ENCODE measurements at regions not wholly inside any gene's neighbourhood (a gene's known extent, or its start where the extent isn't known, plus 50 kb on each side); places are given as distances from the start of the nearest gene placed in this dataset.

GRCh38 chr5:67377631-67378030 is 181.0 kb upstream of the CD180 start:
- H3K9me3 ChIP-seq (replicated peaks in 1 of 2; ENCODE audit: control insufficient read depth in 2 of 2, insufficient read depth in 1 of 2, low read depth in 1 of 2, low read length in 2 of 2): peaks cover 3 to 12% of the 10 kb centered on the region in 2 donors
- H3K9ac ChIP-seq (ENCODE audit: low read depth, low read length, poor library complexity): no peak overlapping the region
- H3K36me3 ChIP-seq (replicated peaks in 1 of 2; ENCODE audit: control insufficient read depth in 2 of 2, insufficient read depth in 2 of 2, low read length in 2 of 2): no peaks in the 10 kb centered on the region
- no peak overlapping the region for H4K8ac ChIP-seq (ENCODE audit: low read depth, low read length)
- H3K14ac ChIP-seq (ENCODE audit: low read length): no peak overlapping the region
- no CpG with 5 or more reads among the region's 4 CpGs for WGBS, 2 donors (ENCODE audit: extremely low coverage in 2 of 2, insufficient read length in 2 of 2, insufficient replicate concordance in 1 of 2)
- no peaks in the 10 kb centered on the region for H3K27me3 ChIP-seq (ENCODE audit: control insufficient read depth in 3 of 3, insufficient read depth in 3 of 3, low read depth in 1 of 3, low read length in 3 of 3)
- H2BK15ac ChIP-seq (ENCODE audit: low read length): no peak overlapping the region
- no peak overlapping the region for H2BK5ac ChIP-seq (ENCODE audit: low read length)
- H3K4me3 ChIP-seq (ENCODE audit: low read length in 2 of 2): no peak overlapping the region
- DNase-seq (ENCODE audit: low spot score): peak; percentile 48
- no peak overlapping the region for H2BK12ac ChIP-seq (ENCODE audit: low read length)
- H2AFZ ChIP-seq (ENCODE audit: low read length): peak overlapping the region; percentile 15
- no peak overlapping the region for H3K23ac ChIP-seq (ENCODE audit: low read depth, low read length, poor library complexity)
- no peak overlapping the region for H4K91ac ChIP-seq (ENCODE audit: low read depth, low read length, poor library complexity)
- H3K4ac ChIP-seq (ENCODE audit: low read length): no peak overlapping the region
- H2BK120ac ChIP-seq (ENCODE audit: low read depth, low read length): no peak overlapping the region
- H3K4me2 ChIP-seq (ENCODE audit: insufficient read depth, low read length, poor library complexity, severe bottlenecking): no peak overlapping the region
- H3K4me1 ChIP-seq (ENCODE audit: control insufficient read depth in 2 of 2, insufficient read depth in 1 of 2, low read depth in 1 of 2, low read length in 2 of 2): peaks cover 0 to 2% of the 10 kb centered on the region in 2 donors
- H3K79me1 ChIP-seq (ENCODE audit: low read depth, low read length): no peaks in the 10 kb centered on the region
- H3K27ac ChIP-seq (replicated peaks; ENCODE audit: low read length): no peak overlapping the region
- H3K18ac ChIP-seq (ENCODE audit: low read length): no peak overlapping the region
- no peak overlapping the region for H2AK5ac ChIP-seq (ENCODE audit: low read depth, low read length)

DNA sequence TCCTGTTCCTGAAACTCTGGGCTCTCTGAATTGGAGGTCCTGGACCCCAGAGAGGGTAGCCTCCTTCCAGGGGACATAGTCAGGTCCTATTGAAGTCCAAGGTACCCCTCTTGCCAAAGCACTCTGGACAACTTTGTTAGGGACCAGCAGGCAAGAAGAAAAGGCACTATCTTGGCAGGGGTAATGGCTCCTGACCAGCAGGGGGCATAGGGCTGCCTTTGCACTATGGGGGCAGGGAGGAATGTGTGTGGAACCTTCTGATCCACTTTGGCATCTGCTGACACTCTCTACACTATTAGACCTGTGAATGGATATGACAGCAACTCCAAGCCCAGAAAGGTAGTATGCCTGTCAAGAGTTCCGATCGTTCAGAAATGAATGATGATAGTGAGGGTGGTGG is 179.0 kb upstream of the CD180 start:
- peaks cover 3 to 12% of the 10 kb centered on the region in 2 donors for H3K9me3 ChIP-seq (replicated peaks in 1 of 2; ENCODE audit: control insufficient read depth in 2 of 2, insufficient read depth in 1 of 2, low read depth in 1 of 2, low read length in 2 of 2)
- peaks cover 0 to 2% of the 10 kb centered on the region in 2 donors for H3K4me1 ChIP-seq (ENCODE audit: control insufficient read depth in 2 of 2, insufficient read depth in 1 of 2, low read depth in 1 of 2, low read length in 2 of 2)
- H3K4ac ChIP-seq (ENCODE audit: low read length): no peak overlapping the region
- no peak overlapping the region for H2BK12ac ChIP-seq (ENCODE audit: low read length)
- H4K91ac ChIP-seq (ENCODE audit: low read depth, low read length, poor library complexity): no peak overlapping the region
- H2AFZ ChIP-seq (ENCODE audit: low read length): no peak overlapping the region
- WGBS, 2 donors (ENCODE audit: extremely low coverage in 2 of 2, insufficient read length in 2 of 2, insufficient replicate concordance in 1 of 2): 100% methylated on average over 1 of the region's 2 CpGs; no CpG with 5 or more reads in 1 of the 2 donors
- H3K14ac ChIP-seq (ENCODE audit: low read length): no peak overlapping the region
- H2BK5ac ChIP-seq (ENCODE audit: low read length): no peak overlapping the region
- peak overlapping the region; percentile 11 for H2AK5ac ChIP-seq (ENCODE audit: low read depth, low read length)
- H3K4me3 ChIP-seq (ENCODE audit: low read length in 2 of 2): no peak overlapping the region
- no peak for DNase-seq (ENCODE audit: low spot score)
- H2BK15ac ChIP-seq (ENCODE audit: low read length): no peak overlapping the region
- no peaks in the 10 kb centered on the region for H3K27me3 ChIP-seq (ENCODE audit: control insufficient read depth in 3 of 3, insufficient read depth in 3 of 3, low read depth in 1 of 3, low read length in 3 of 3)
- no peak overlapping the region for H3K18ac ChIP-seq (ENCODE audit: low read length)
- H3K36me3 ChIP-seq (replicated peaks in 1 of 2; ENCODE audit: control insufficient read depth in 2 of 2, insufficient read depth in 2 of 2, low read length in 2 of 2): no peaks in the 10 kb centered on the region
- H3K4me2 ChIP-seq (ENCODE audit: insufficient read depth, low read length, poor library complexity, severe bottlenecking): no peak overlapping the region
- H3K27ac ChIP-seq (replicated peaks; ENCODE audit: low read length): no peak overlapping the region
- H3K9ac ChIP-seq (ENCODE audit: low read depth, low read length, poor library complexity): no peak overlapping the region
- no peaks in the 10 kb centered on the region for H3K79me1 ChIP-seq (ENCODE audit: low read depth, low read length)
- no peak overlapping the region for H2BK120ac ChIP-seq (ENCODE audit: low read depth, low read length)
- no peak overlapping the region for H4K8ac ChIP-seq (ENCODE audit: low read depth, low read length)
- no peak overlapping the region for H3K23ac ChIP-seq (ENCODE audit: low read depth, low read length, poor library complexity)

- Histone ChIP-seq H3K9ac (ENCODE audit: low read depth, low read length, poor library complexity) (no peak overlapping the region), H2BK12ac (ENCODE audit: low read length) (no peak overlapping the region), H3K4ac (ENCODE audit: low read length) (no peak overlapping the region), H3K9me3 (replicated peaks in 1 of 2; ENCODE audit: control insufficient read depth in 2 of 2, insufficient read depth in 1 of 2, low read depth in 1 of 2, low read length in 2 of 2) (peaks cover 3 to 12% of the 10 kb centered on the region in 2 donors), H3K18ac (ENCODE audit: low read length) (no peak overlapping the region), H3K27ac (replicated peaks; ENCODE audit: low read length) (no peak overlapping the region), H4K8ac (ENCODE audit: low read depth, low read length) (no peak overlapping the region), H3K4me3 (ENCODE audit: low read length in 2 of 2) (no peak overlapping the region), H3K4me2 (ENCODE audit: insufficient read depth, low read length, poor library complexity, severe bottlenecking) (no peak overlapping the region), H3K79me1 (ENCODE audit: low read depth, low read length) (no peaks in the 10 kb centered on the region), H3K27me3 (ENCODE audit: control insufficient read depth in 3 of 3, insufficient read depth in 3 of 3, low read depth in 1 of 3, low read length in 3 of 3) (no peaks in the 10 kb centered on the region), H2BK15ac (ENCODE audit: low read length) (no peak overlapping the region), H2AK5ac (ENCODE audit: low read depth, low read length) (no peak overlapping the region), H3K14ac (ENCODE audit: low read length) (no peak overlapping the region), H2BK120ac (ENCODE audit: low read depth, low read length) (no peak overlapping the region), H4K91ac (ENCODE audit: low read depth, low read length, poor library complexity) (no peak overlapping the region), H2AFZ (ENCODE audit: low read length) (no peak overlapping the region), H3K36me3 (replicated peaks in 1 of 2; ENCODE audit: control insufficient read depth in 2 of 2, insufficient read depth in 2 of 2, low read length in 2 of 2) (no peaks in the 10 kb centered on the region), H2BK5ac (ENCODE audit: low read length) (no peak overlapping the region), H3K23ac (ENCODE audit: low read depth, low read length, poor library complexity) (no peak overlapping the region), H3K4me1 (ENCODE audit: control insufficient read depth in 2 of 2, insufficient read depth in 1 of 2, low read depth in 1 of 2, low read length in 2 of 2) (peaks cover 0 to 2% of the 10 kb centered on the region in 2 donors)
- no peak for DNase-seq (ENCODE audit: low spot score)
- no CpG with 5 or more reads among the region's 2 CpGs for WGBS, 2 donors (ENCODE audit: extremely low coverage in 2 of 2, insufficient read length in 2 of 2, insufficient replicate concordance in 1 of 2)
Observed at GRCh38 chr5:67374378-67374777, 177.8 kb upstream of the CD180 start.

DNA sequence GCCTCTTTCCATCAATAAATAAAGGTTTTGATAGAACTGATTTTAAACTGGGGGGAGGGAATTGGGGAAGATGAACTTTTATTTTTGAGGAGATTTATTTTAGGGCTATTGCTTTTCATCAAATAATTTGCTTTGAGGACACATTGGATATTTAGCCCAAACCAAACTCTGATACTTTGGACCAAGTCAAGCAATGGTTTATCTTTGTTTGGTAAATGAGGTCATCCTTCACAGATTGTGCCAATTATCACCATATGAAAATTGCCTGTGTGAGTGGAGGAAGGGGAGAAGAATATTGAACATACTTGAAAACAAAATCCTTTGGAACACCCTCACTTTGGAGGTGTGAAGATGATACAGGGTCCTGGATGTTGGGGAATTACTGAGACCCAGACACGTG is 176.9 kb upstream of the CD180 start:
- Histone ChIP-seq H3K27me3 (ENCODE audit: control insufficient read depth in 3 of 3, insufficient read depth in 3 of 3, low read depth in 1 of 3, low read length in 3 of 3) (no peaks in the 10 kb centered on the region), H2AK5ac (ENCODE audit: low read depth, low read length) (no peak overlapping the region), H3K36me3 (replicated peaks in 1 of 2; ENCODE audit: control insufficient read depth in 2 of 2, insufficient read depth in 2 of 2, low read length in 2 of 2) (no peaks in the 10 kb centered on the region), H4K91ac (ENCODE audit: low read depth, low read length, poor library complexity) (no peak overlapping the region), H3K9ac (ENCODE audit: low read depth, low read length, poor library complexity) (no peak overlapping the region), H3K4me1 (ENCODE audit: control insufficient read depth in 2 of 2, insufficient read depth in 1 of 2, low read depth in 1 of 2, low read length in 2 of 2) (peaks cover 0 to 2% of the 10 kb centered on the region in 2 donors), H4K8ac (ENCODE audit: low read depth, low read length) (no peak overlapping the region), H3K14ac (ENCODE audit: low read length) (no peak overlapping the region), H3K4ac (ENCODE audit: low read length) (no peak overlapping the region), H2AFZ (ENCODE audit: low read length) (no peak overlapping the region), H3K4me3 (ENCODE audit: low read length in 2 of 2) (no peak overlapping the region), H3K79me1 (ENCODE audit: low read depth, low read length) (no peaks in the 10 kb centered on the region), H3K27ac (replicated peaks; ENCODE audit: low read length) (no peak overlapping the region), H3K18ac (ENCODE audit: low read length) (no peak overlapping the region), H3K4me2 (ENCODE audit: insufficient read depth, low read length, poor library complexity, severe bottlenecking) (no peak overlapping the region), H2BK15ac (ENCODE audit: low read length) (no peak overlapping the region), H2BK12ac (ENCODE audit: low read length) (no peak overlapping the region), H2BK120ac (ENCODE audit: low read depth, low read length) (no peak overlapping the region), H3K9me3 (replicated peaks in 1 of 2; ENCODE audit: control insufficient read depth in 2 of 2, insufficient read depth in 1 of 2, low read depth in 1 of 2, low read length in 2 of 2) (peaks cover 3 to 12% of the 10 kb centered on the region in 2 donors), H3K23ac (ENCODE audit: low read depth, low read length, poor library complexity) (no peak overlapping the region), H2BK5ac (ENCODE audit: low read length) (no peak overlapping the region)
- DNase-seq (ENCODE audit: low spot score): no peak
- WGBS, 2 donors (ENCODE audit: extremely low coverage in 2 of 2, insufficient read length in 2 of 2, insufficient replicate concordance in 1 of 2): no CpG with 5 or more reads among the region's 1 CpG
